Pancreas (tissue), 10 donors: ENCODE measurements at regions not wholly inside any gene's neighbourhood (a gene's known extent, or its start where the extent isn't known, plus 50 kb on each side); places are given as distances from the start of the nearest gene placed in this dataset.

Source experiments
- ATAC-seq, 4 donors: fragments of 200-7000 bp; cut with Tn5 transposase; one replicate each; pipeline versions ENCODE4 v1.8.0 to v1.9.1; 2020; ENCODE audit warnings: mild to moderate bottlenecking in 4 of 4, moderate library complexity in 4 of 4
- DNase-seq, 6 donors: peaks; one replicate each; pipeline ENCODE4 v3.0.0-alpha.2; 2020
- FAIRE-seq: peaks from 2 replicates; lab custom pipeline; 2012; peaks lifted over from hg19 to GRCh38; lab: Jason Lieb, UNC
- H3K27ac ChIP-seq, 4 donors: fragments of 200-600 bp; sonication (generic); 1 replicate in 3 of 4; 2 replicates in 1 of 4; pipeline versions ENCODE4 v1.5.0 to v1.8.0; 2020
- H3K27me3 ChIP-seq, 4 donors: fragments of 200-600 bp; one replicate each; pipeline ENCODE4 v1.8.0; 2021
- H3K36me3 ChIP-seq, 3 donors: fragments of 200-600 bp; sonication (generic) in 1 of 3; one replicate each; pipeline versions ENCODE4 v1.5.0 to v1.8.0; 2020 to 2021
- H3K4me1 ChIP-seq, 3 donors: fragments of 200-600 bp; one replicate each; pipeline ENCODE4 v1.8.0; 2021
- H3K4me3 ChIP-seq, 4 donors: fragments of 200-600 bp; sonication (generic) in 2 of 4; one replicate each; pipeline versions ENCODE4 v1.5.0 to v1.8.0; 2020 to 2021
- H3K9me3 ChIP-seq, 4 donors: fragments of 200-600 bp; one replicate each; pipeline ENCODE4 v1.8.0; 2021
- WGBS, 2 donors: extraction: QIAGEN DNeasy Blood & Tissue Kit; methylation state at CpG; one replicate each; pipeline ENCODE4 v1.1.7; 2013; 5-methylcytosine and 5-hydroxymethylcytosine counted together
- intact Hi-C, 3 donors: fragments of 100-400 bp; cut with DNase I; formaldehyde crosslinking; loops; one replicate each; pipeline versions ENCODE4 v1.11.1 to v1.14.2; 2022
- TF ChIP-seq, protein P1 (sequence below), 4 donors: fragments of 200-600 bp; sonication (generic) in 3 of 4; IDR thresholded peaks; one replicate each; pipeline versions ENCODE4 v1.5.0 to v1.8.0; 2021; ENCODE audit warnings: antibody characterized with exemption in 4 of 4
- donor health status: healthy with polysubstance abuse.
- donor health status: DM: no; HTN: no; CAD: no; lungs with moderate emphysema.
- donor health status: DM: no; HTN: no; CAD: no.
- donor health status: control.
- donor health status: control.
- donor health status: Bipolar disorder and iron deficiency.
- donor health status: DM: yes; HTN: yes; CAD: no.
- donor health status: DM: no; HTN: no; CAD: no.
- donor health status: DM: no; HTN: no; CAD: no.
- donor health status: DM: yes; HTN: yes; CAD: no.

GRCh38 chr2:145323512-145323911 is 803.6 kb upstream of the ZEB2 start:
- DNase-seq (no peak), ATAC-seq (no peak), FAIRE-seq (no peak)
- no peaks in the 10 kb centered on the region for H3K4me1 ChIP-seq
- H3K27me3 ChIP-seq = no peaks in the 10 kb centered on the region
- no peak overlapping the region for H3K4me3 ChIP-seq
- intact Hi-C loops = no loop called here
- no peak overlapping the region for H3K27ac ChIP-seq
- WGBS, 2 donors = 69 to 73% methylated on average over 2 of the region's 2 CpGs
- TF ChIP-seq, protein P1, sequence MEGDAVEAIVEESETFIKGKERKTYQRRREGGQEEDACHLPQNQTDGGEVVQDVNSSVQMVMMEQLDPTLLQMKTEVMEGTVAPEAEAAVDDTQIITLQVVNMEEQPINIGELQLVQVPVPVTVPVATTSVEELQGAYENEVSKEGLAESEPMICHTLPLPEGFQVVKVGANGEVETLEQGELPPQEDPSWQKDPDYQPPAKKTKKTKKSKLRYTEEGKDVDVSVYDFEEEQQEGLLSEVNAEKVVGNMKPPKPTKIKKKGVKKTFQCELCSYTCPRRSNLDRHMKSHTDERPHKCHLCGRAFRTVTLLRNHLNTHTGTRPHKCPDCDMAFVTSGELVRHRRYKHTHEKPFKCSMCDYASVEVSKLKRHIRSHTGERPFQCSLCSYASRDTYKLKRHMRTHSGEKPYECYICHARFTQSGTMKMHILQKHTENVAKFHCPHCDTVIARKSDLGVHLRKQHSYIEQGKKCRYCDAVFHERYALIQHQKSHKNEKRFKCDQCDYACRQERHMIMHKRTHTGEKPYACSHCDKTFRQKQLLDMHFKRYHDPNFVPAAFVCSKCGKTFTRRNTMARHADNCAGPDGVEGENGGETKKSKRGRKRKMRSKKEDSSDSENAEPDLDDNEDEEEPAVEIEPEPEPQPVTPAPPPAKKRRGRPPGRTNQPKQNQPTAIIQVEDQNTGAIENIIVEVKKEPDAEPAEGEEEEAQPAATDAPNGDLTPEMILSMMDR (IDR thresholded peaks at IDR 0.05) = no peak
- H3K9me3 ChIP-seq = no peaks in the 10 kb centered on the region
- H3K36me3 ChIP-seq = no peaks in the 10 kb centered on the region

DNA sequence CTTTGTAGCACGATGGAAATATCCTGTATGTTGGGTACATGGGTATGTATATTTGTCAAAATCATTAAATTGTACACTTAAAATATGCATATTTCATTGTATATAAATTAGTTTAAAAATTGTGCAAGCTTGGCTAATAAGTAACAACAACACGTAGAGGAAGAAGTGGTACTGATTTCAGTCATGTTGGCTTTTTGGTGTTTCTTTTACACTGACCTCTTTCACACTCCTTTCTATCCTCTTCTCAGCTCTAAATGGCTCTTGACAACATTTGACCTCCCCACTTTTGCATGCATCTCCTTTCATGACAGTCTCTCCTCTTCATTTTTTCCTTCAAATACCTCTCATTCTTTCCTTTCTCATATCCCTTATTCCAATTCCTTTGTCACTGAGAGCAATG is 801.4 kb upstream of the ZEB2 start:
- no peaks in the 10 kb centered on the region for H3K27me3 ChIP-seq
- no peak for FAIRE-seq
- no peaks in the 10 kb centered on the region for H3K9me3 ChIP-seq
- no peaks in the 10 kb centered on the region for H3K4me1 ChIP-seq
- WGBS, 2 donors = 54 to 66% methylated on average over 2 of the region's 2 CpGs
- DNase-seq = no peak
- TF ChIP-seq, protein P1 (IDR thresholded peaks at IDR 0.05) = no peak
- H3K27ac ChIP-seq = no peak overlapping the region
- intact Hi-C loops = no loop called here
- H3K36me3 ChIP-seq = no peaks in the 10 kb centered on the region
- H3K4me3 ChIP-seq = no peak overlapping the region
- no peak for ATAC-seq

DNA sequence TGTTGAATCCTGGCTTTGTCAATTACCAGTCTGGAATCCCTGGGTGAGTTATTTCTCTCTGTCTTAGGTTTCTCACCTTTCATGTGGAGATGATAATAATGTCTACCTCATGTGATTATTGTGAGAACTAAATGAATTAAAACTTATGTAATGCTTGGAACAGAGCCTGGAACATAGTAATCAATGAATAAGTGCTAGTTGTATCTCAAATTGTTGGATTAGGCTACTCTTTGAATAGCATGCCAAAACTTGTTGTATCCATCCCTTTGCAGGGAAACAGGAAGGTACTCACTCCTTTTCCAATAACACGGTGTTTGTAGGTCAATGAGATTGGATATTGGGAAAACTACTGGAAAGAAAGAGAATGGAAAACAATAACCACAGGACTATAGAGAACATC is 796.6 kb upstream of the ZEB2 start:
- no peaks in the 10 kb centered on the region for H3K27me3 ChIP-seq
- H3K36me3 ChIP-seq = no peaks in the 10 kb centered on the region
- no peak for ATAC-seq
- H3K27ac ChIP-seq = no peak overlapping the region
- intact Hi-C loops = no loop called here
- H3K4me1 ChIP-seq = no peaks in the 10 kb centered on the region
- FAIRE-seq = no peak
- H3K9me3 ChIP-seq = no peaks in the 10 kb centered on the region
- DNase-seq = no peak
- no peak overlapping the region for H3K4me3 ChIP-seq
- 68 to 76% methylated on average over 1 of the region's 1 CpG for WGBS, 2 donors
- TF ChIP-seq, protein P1 (IDR thresholded peaks at IDR 0.05) = no peak

GRCh38 chr2:145315053-145315452 is 795.1 kb upstream of the ZEB2 start:
- intact Hi-C loops = no loop called here
- no peak for FAIRE-seq
- WGBS, 2 donors = 54 to 58% methylated on average over 3 of the region's 3 CpGs

DNA sequence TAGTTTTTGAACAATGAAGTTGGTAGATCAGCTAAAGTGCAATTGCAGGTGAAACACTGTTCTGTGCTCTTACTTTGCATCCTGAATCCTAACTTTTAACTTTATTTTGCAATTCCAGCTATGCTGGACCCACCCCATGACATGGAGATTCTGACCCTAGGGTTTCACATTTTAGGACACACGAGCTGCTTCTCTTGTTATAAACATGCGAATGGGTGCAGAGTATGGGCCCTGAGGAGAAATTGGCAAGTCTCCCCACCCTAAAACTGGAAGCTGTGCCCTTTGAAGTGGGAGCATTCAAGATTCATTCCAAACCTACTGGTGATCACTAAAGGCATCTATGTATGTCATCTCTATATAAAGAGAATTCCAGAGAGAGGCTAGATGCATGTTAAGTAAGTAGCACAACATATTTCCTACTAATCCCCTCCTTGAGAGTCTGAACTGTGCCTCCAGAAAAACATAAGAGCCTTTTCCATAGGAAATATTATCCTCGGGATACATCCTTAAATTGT is 794.3 kb upstream of the ZEB2 start:
- Histone ChIP-seq H3K36me3 (no peaks in the 10 kb centered on the region), H3K4me1 (no peaks in the 10 kb centered on the region), H3K27ac (no peak overlapping the region), H3K4me3 (no peak overlapping the region), H3K9me3 (no peaks in the 10 kb centered on the region), H3K27me3 (no peaks in the 10 kb centered on the region)
- WGBS, 2 donors = 87 to 92% methylated on average over 3 of the region's 3 CpGs
- intact Hi-C loops = no loop called here
- FAIRE-seq = no peak
- DNase-seq = no peak
- TF ChIP-seq, protein P1 (IDR thresholded peaks at IDR 0.05) = no peak
- ATAC-seq = no peak

More at GRCh38 chr2:145315053-145315452, 795.1 kb upstream of the ZEB2 start:
- DNase-seq (no peak), ATAC-seq (no peak)
- Histone ChIP-seq H3K4me3 (no peak overlapping the region), H3K27me3 (no peaks in the 10 kb centered on the region), H3K4me1 (no peaks in the 10 kb centered on the region), H3K9me3 (no peaks in the 10 kb centered on the region), H3K36me3 (no peaks in the 10 kb centered on the region), H3K27ac (no peak overlapping the region)
- TF ChIP-seq, protein P1 (IDR thresholded peaks at IDR 0.05) = no peak
